Spleen (tissue), 7 donors: ENCODE measurements at regions not wholly inside any gene's neighbourhood (a gene's known extent, or its start where the extent isn't known, plus 50 kb on each side); places are given as distances from the start of the nearest gene placed in this dataset.

Experiments used
- CTCF ChIP-seq, 11 experiments: fragments of 200-600 bp in 7 of 11; fragments of 450-650 bp in 4 of 11; sonication (generic) in 4 of 11; IDR thresholded peaks in 8 of 11; conservative IDR thresholded peaks in 3 of 11; 1 replicate in 7 of 11; 2 replicates in 4 of 11; pipeline versions ENCODE4 v1.4.0 to v1.8.0; 2016 to 2021; ENCODE audit warnings: antibody characterized with exemption in 11 of 11, inconsistent platforms in 4 of 11, mild to moderate bottlenecking in 1 of 11
- POLR2A ChIP-seq, 3 donors: fragments of 450-650 bp; IDR thresholded peaks; one replicate each; pipeline ENCODE4 v1.5.1; 2017; ENCODE audit warnings: antibody characterized with exemption in 3 of 3, mild to moderate bottlenecking in 1 of 3
- POLR2AphosphoS5 ChIP-seq, 3 donors: sonication (generic); formaldehyde crosslinking; IDR thresholded peaks; one replicate each; pipeline ENCODE4 v1.5.1; 2017; ENCODE audit warnings: antibody characterized with exemption in 3 of 3
- donor health status: DM: no; HTN: no; CAD: no; lungs with moderate emphysema.
- donor health status: DM: no; HTN: no; CAD: no.
- donor health status: DM: no; HTN: no; CAD: no.

DNA sequence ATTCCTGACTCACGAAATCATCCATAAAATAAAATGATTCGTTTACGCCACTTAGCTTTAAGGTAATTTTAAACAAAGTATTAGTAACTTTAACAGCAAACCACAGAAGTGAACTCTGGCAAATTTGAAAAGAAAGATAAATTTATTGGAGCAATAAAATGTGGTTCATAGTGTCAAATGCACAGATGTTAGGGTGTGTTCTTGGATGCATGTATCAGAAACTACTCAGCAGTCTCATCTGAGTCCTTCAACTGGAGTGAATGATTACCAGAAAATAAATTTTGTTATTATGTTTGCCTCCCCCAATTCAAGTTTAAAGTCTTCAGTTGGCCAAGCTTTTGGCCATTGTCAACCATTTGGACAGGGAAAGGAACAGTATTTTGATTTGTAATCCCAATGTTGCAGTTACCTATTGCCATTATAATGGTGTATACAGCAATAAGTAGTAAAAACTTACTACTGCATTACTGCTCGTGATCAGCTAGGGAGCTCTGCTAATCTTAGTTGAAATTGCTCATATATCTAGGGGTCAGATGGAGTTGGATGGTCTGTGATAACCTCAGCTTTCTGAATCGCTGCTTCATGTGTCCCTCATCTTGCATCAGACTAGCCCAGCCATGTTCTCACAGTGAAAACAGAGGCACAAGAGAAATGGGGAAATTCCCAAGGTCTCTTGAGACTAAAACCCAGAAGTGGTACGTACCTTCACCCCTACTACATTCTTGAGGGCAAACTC is 254.6 kb upstream of the KCNIP4 start:
- TF ChIP-seq CTCF (IDR thresholded peaks at IDR 0.05 in 8 of 11, conservative IDR thresholded peaks at IDR 0.05 in 3 of 11) (no peak), POLR2A (IDR thresholded peaks at IDR 0.05) (no peak), POLR2AphosphoS5 (IDR thresholded peaks at IDR 0.05) (no peak)
